MM.1S (cell line): ENCODE measurements at regions not wholly inside any gene's neighbourhood (a gene's known extent, or its start where the extent isn't known, plus 50 kb on each side); places are given as distances from the start of the nearest gene placed in this dataset.

Source experiments
- CTCF ChIP-seq: fragments of 300-600 bp; sonication (generic); IDR thresholded peaks from 2 replicates; pipeline ENCODE4 v1.5.1; 2016; ENCODE audit warnings: antibody characterized with exemption, low read length, mixed read lengths
- EZH2 ChIP-seq: fragments of 300-600 bp; sonication (generic); optimal IDR thresholded peaks from 2 replicates; pipeline ENCODE3; 2017; ENCODE audit warnings: low read depth, mild to moderate bottlenecking, antibody characterized with exemption, low read length, mixed read lengths

- TF ChIP-seq EZH2: no peak
- no peak for TF ChIP-seq CTCF
These were observed 733.7 kb upstream of the CT83 start for GRCh38 chrX:117196481-117196880.
